GM12874 (cell line): ENCODE measurements at regions not wholly inside any gene's neighbourhood (a gene's known extent, or its start where the extent isn't known, plus 50 kb on each side); places are given as distances from the start of the nearest gene placed in this dataset.

Source experiments
- TF ChIP-seq, protein P1 (sequence below): IDR thresholded peaks from 2 replicates; pipeline ENCODE4 v1.5.1; 2011; ENCODE audit warnings: low read depth, mild to moderate bottlenecking, control low read depth, low read length, moderate library complexity; ENCODE audit not compliant: insufficient read depth

- TF ChIP-seq, protein P1, sequence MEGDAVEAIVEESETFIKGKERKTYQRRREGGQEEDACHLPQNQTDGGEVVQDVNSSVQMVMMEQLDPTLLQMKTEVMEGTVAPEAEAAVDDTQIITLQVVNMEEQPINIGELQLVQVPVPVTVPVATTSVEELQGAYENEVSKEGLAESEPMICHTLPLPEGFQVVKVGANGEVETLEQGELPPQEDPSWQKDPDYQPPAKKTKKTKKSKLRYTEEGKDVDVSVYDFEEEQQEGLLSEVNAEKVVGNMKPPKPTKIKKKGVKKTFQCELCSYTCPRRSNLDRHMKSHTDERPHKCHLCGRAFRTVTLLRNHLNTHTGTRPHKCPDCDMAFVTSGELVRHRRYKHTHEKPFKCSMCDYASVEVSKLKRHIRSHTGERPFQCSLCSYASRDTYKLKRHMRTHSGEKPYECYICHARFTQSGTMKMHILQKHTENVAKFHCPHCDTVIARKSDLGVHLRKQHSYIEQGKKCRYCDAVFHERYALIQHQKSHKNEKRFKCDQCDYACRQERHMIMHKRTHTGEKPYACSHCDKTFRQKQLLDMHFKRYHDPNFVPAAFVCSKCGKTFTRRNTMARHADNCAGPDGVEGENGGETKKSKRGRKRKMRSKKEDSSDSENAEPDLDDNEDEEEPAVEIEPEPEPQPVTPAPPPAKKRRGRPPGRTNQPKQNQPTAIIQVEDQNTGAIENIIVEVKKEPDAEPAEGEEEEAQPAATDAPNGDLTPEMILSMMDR = no peak
These were observed 64.8 kb upstream of the ID2 start for GRCh38 chr2:8617048-8617447.

- TF ChIP-seq, protein P1 = no peak
These were observed 64.3 kb upstream of the ID2 start for GRCh38 chr2:8617590-8617989.

GRCh38 chr2:8619071-8619470, 62.8 kb upstream of the ID2 start:
- TF ChIP-seq, protein P1 = no peak

DNA sequence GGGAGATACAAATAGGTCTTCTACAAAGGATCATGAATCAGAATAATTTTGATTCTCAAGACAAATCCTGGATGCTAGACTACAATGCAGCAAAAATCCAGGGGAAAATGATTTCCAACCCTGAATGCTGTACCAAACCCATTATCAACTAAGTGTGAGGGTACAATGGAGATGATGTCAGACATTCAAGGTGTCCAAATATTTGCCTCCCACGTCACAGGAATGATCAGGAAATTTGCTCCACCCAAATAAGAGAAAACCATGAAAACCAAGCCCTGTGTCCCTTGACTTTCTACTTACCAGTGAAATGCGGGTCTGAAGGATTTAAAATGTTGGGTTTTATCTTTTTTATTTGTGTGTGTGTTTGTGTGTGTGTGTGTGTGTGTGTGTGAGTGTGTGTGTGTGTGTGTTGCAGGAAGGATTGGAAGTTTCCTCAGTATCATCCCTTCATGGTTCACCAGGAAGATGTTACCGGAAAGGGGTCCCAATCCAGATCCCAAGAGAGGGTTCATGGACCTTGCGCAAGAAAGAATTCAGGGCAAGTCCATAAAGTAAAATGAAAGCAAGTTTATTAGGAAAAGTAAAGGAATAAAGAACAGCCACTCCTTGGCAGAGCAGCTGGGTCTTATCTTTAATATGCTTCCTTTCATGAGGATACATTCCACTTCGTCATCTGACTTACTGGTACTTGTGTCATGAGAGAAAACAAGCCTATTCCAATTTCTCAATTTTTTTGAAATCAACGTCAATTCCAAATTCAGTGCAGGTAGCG, 61.1 kb upstream of the ID2 start:
- TF ChIP-seq, protein P1 = no peak

GRCh38 chr2:8622199-8622911, 59.5 kb upstream of the ID2 start:
- TF ChIP-seq, protein P1 = no peak

DNA sequence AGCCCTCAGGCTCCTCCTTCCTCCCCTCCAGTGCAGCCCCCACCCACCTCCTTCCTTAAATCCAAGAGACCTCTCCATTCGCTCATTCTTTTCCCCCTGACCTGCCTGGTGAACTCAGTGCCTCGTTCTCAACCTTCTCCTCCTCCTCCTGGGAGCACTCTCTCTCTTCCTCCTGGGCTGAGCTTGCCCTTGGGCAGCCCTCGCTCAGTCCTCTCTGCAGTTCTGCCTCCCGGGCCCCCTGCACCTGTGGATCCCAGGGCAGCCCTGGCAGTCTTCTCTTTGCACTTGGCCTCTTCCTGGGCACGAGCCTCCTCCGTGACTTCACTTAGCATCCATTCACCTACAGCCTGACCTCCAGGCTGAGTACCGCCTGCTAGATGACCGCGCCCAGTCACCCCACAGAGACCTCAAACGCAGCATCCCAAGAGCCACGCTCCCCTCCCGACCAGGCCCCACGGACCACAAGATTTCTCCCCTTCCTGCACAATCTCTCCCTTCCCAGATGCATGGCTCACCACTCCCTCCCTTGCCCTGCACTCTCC, 58.9 kb upstream of the ID2 start:
- TF ChIP-seq, protein P1 = no peak

DNA sequence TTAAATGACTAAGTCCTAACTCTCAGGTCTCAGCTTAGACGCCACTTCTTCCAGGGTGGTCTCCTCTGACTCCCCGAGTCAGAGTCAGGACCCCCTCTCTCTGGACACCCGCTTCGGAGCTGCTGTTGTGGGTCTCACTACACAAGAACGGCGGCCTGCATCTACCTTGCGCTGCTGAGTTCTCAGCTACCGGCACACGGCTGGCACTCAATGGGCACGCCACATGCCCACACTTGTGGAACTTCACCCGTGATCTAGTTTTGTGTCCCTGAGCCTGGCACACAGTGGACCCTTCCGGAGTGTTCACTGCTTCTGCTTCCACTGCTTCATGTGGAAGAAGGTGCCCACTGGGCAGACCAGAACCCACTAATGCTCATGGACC, 58.3 kb upstream of the ID2 start:
- TF ChIP-seq, protein P1 = no peak
